Esophagus muscularis mucosa (tissue), 3 donors: ENCODE measurements at regions not wholly inside any gene's neighbourhood (a gene's known extent, or its start where the extent isn't known, plus 50 kb on each side); places are given as distances from the start of the nearest gene placed in this dataset.

Source experiments
- CTCF ChIP-seq, 3 experiments: fragments of 200-600 bp in 2 of 3; fragments of 450-650 bp in 1 of 3; sonication (generic) in 2 of 3; IDR thresholded peaks; one replicate each; pipeline ENCODE4 v1.5.1; 2017 to 2019; ENCODE audit warnings: antibody characterized with exemption in 3 of 3, mild to moderate bottlenecking in 2 of 3, moderate library complexity in 1 of 3
- POLR2AphosphoS5 ChIP-seq, 2 donors: sonication (generic); formaldehyde crosslinking; IDR thresholded peaks; one replicate each; pipeline ENCODE4 v1.6.1; 2017; ENCODE audit warnings: antibody characterized with exemption in 2 of 2

DNA sequence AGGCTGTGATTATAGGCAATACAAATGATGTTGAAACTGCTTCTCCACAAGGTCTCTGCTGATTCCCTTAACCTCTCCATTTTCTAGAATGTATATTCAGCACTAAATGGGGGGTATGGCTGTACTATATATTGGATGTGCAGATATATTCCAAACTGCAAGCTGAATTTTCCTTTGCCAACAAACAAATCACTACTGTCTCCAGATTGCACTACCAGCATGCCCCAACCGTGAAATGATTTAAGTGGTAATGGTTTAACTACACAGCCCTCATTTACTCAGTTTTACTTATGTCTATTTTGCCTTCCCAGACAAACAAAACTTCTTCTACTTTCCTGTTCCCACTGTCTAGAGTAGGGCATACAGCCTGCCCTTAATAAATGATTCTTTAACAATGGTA is 112.7 kb upstream of the GAREM1 start:
- no peak for TF ChIP-seq CTCF (IDR thresholded peaks at IDR 0.05)
- no peak for TF ChIP-seq POLR2AphosphoS5 (IDR thresholded peaks at IDR 0.05)
